ENCODE measurements at regions not wholly inside any gene's neighbourhood (a gene's known extent, or its start where the extent isn't known, plus 50 kb on each side); places are given as distances from the start of the nearest gene placed in this dataset.

DNA sequence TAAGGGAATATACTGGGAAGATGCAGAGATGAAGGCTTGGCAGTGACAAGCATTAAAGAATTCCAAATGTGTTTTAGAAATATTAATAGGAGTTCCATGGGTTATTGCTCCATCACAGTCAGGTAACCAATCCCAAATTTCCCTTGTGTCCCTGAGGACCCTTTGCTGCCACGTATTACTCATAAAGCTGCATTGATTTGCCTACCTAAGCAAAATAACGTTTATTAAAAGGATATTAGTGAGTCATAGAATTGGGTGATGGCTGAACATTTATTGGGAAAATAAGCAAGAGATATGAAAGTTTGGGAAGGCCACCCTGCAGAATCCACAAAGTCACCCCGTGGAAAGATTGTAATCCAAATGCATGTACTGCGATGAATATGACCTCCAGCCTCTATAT, 782.1 kb downstream of the RAPGEF2 start:
- TF ChIP-seq, protein P1, sequence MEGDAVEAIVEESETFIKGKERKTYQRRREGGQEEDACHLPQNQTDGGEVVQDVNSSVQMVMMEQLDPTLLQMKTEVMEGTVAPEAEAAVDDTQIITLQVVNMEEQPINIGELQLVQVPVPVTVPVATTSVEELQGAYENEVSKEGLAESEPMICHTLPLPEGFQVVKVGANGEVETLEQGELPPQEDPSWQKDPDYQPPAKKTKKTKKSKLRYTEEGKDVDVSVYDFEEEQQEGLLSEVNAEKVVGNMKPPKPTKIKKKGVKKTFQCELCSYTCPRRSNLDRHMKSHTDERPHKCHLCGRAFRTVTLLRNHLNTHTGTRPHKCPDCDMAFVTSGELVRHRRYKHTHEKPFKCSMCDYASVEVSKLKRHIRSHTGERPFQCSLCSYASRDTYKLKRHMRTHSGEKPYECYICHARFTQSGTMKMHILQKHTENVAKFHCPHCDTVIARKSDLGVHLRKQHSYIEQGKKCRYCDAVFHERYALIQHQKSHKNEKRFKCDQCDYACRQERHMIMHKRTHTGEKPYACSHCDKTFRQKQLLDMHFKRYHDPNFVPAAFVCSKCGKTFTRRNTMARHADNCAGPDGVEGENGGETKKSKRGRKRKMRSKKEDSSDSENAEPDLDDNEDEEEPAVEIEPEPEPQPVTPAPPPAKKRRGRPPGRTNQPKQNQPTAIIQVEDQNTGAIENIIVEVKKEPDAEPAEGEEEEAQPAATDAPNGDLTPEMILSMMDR (IDR thresholded peaks at IDR 0.05) = no peak
- TF ChIP-seq EZH2 (IDR thresholded peaks at IDR 0.05; ENCODE audit: borderline replicate concordance, insufficient read depth, low read depth, low read length, poor library complexity, severe bottlenecking) = no peak

Measured in B cell (primary cell).